ENCODE measurements at regions not wholly inside any gene's neighbourhood (a gene's known extent, or its start where the extent isn't known, plus 50 kb on each side); places are given as distances from the start of the nearest gene placed in this dataset.

DNA sequence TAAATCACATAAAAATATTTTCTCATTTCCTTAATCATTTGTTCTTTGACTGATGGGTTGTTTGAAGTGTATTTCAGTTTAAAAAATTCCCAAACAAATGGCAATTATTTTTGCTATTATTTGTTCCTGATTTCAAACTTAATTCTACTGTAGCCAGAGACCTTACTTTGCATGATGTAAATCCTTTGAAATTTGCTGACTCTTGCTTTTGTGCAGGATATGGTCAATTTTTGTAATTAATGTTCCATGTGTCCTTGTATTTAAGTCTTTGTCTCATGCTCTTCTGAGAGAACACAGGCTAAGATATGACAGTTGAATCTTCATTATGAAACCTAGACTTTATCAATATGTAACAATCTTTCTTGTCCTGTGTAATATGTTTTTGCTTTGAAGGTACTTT is 295.0 kb upstream of the CHD6 start:
- TF ChIP-seq, protein P1, sequence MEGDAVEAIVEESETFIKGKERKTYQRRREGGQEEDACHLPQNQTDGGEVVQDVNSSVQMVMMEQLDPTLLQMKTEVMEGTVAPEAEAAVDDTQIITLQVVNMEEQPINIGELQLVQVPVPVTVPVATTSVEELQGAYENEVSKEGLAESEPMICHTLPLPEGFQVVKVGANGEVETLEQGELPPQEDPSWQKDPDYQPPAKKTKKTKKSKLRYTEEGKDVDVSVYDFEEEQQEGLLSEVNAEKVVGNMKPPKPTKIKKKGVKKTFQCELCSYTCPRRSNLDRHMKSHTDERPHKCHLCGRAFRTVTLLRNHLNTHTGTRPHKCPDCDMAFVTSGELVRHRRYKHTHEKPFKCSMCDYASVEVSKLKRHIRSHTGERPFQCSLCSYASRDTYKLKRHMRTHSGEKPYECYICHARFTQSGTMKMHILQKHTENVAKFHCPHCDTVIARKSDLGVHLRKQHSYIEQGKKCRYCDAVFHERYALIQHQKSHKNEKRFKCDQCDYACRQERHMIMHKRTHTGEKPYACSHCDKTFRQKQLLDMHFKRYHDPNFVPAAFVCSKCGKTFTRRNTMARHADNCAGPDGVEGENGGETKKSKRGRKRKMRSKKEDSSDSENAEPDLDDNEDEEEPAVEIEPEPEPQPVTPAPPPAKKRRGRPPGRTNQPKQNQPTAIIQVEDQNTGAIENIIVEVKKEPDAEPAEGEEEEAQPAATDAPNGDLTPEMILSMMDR (IDR thresholded peaks at IDR 0.05): no peak
- TF ChIP-seq POLR2A (IDR thresholded peaks at IDR 0.05): no peak

Data from Peyer's patch (tissue), 4 donors.